ENCODE measurements at regions not wholly inside any gene's neighbourhood (a gene's known extent, or its start where the extent isn't known, plus 50 kb on each side); places are given as distances from the start of the nearest gene placed in this dataset.
"Not testable (repeated sequence)": the region's sequence is repeated elsewhere in the genome, so short reads cannot be mapped to it uniquely, and the experiment has no call there.

- no peak for TF ChIP-seq CTCF (IDR thresholded peaks at IDR 0.05; ENCODE audit: unreplicated experiment)
Observed at GRCh38 chr2:100713106-100713505, 106.8 kb upstream of the NPAS2 start.

GRCh38 chr2:100714396-100715010 is 105.4 kb upstream of the NPAS2 start:
- DNase-seq; intact Hi-C loops (cut with micrococcal nuclease; ENCODE audit: unreplicated experiment); H3K9me3 Mint-ChIP-seq (ENCODE audit: low read depth, unreplicated experiment); H3K4me1 Mint-ChIP-seq (ENCODE audit: low read depth, unreplicated experiment); CTCF ChIA-PET; H3K36me3 Mint-ChIP-seq (ENCODE audit: insufficient read depth, unreplicated experiment); H3K4me3 Mint-ChIP-seq (ENCODE audit: low read depth, unreplicated experiment); H3K27ac Mint-ChIP-seq (ENCODE audit: unreplicated experiment); H3K27me3 Mint-ChIP-seq (ENCODE audit: unreplicated experiment); BruUV-seq (replicated peaks): not testable (repeated sequence)

More at GRCh38 chr2:100713106-100713505, 106.8 kb upstream of the NPAS2 start:
- Mint-ChIP-seq H3K4me1 (ENCODE audit: low read depth, unreplicated experiment) (no peaks in the 10 kb centered on the region), H3K4me3 (ENCODE audit: low read depth, unreplicated experiment) (no peak overlapping the region), H3K9me3 (ENCODE audit: low read depth, unreplicated experiment) (no peaks in the 10 kb centered on the region), H3K27me3 (ENCODE audit: unreplicated experiment) (no peaks in the 10 kb centered on the region), H3K27ac (ENCODE audit: unreplicated experiment) (no peak overlapping the region), H3K36me3 (ENCODE audit: insufficient read depth, unreplicated experiment) (no peaks in the 10 kb centered on the region)
- no peak for DNase-seq
- CTCF ChIA-PET: no interaction called here
- intact Hi-C loops (cut with micrococcal nuclease; ENCODE audit: unreplicated experiment): no loop called here
- BruUV-seq (replicated peaks): no TSS peak

- H3K4me3 Mint-ChIP-seq (ENCODE audit: low read depth, unreplicated experiment); H3K9me3 Mint-ChIP-seq (ENCODE audit: low read depth, unreplicated experiment); DNase-seq; CTCF ChIA-PET; H3K36me3 Mint-ChIP-seq (ENCODE audit: insufficient read depth, unreplicated experiment); intact Hi-C loops (cut with micrococcal nuclease; ENCODE audit: unreplicated experiment); H3K4me1 Mint-ChIP-seq (ENCODE audit: low read depth, unreplicated experiment); H3K27me3 Mint-ChIP-seq (ENCODE audit: unreplicated experiment); BruUV-seq (replicated peaks); H3K27ac Mint-ChIP-seq (ENCODE audit: unreplicated experiment): not testable (repeated sequence)
Observed at GRCh38 chr2:100715861-100716260, 104.1 kb upstream of the NPAS2 start.

- peaks cover 3% of the 10 kb centered on the region for H3K4me1 Mint-ChIP-seq (ENCODE audit: low read depth, unreplicated experiment)
- no peaks in the 10 kb centered on the region for H3K27me3 Mint-ChIP-seq (ENCODE audit: unreplicated experiment)
- BruUV-seq (replicated peaks): no TSS peak
- DNase-seq: no peak
- H3K4me3 Mint-ChIP-seq (ENCODE audit: low read depth, unreplicated experiment): no peak overlapping the region
- no peaks in the 10 kb centered on the region for H3K36me3 Mint-ChIP-seq (ENCODE audit: insufficient read depth, unreplicated experiment)
- no peaks in the 10 kb centered on the region for H3K9me3 Mint-ChIP-seq (ENCODE audit: low read depth, unreplicated experiment)
- no peak overlapping the region for H3K27ac Mint-ChIP-seq (ENCODE audit: unreplicated experiment)
- intact Hi-C loops (cut with micrococcal nuclease; ENCODE audit: unreplicated experiment): no loop called here
- CTCF ChIA-PET: no interaction called here
- TF ChIP-seq CTCF (IDR thresholded peaks at IDR 0.05; ENCODE audit: unreplicated experiment): no peak
Observed at GRCh38 chr2:100716581-100716980, 103.4 kb upstream of the NPAS2 start.

- intact Hi-C loops (cut with micrococcal nuclease; ENCODE audit: unreplicated experiment): no loop called here
- Mint-ChIP-seq H3K27ac (ENCODE audit: unreplicated experiment) (no peak overlapping the region), H3K36me3 (ENCODE audit: insufficient read depth, unreplicated experiment) (no peaks in the 10 kb centered on the region), H3K4me1 (ENCODE audit: low read depth, unreplicated experiment) (peaks cover 9% of the 10 kb centered on the region), H3K27me3 (ENCODE audit: unreplicated experiment) (no peaks in the 10 kb centered on the region), H3K9me3 (ENCODE audit: low read depth, unreplicated experiment) (no peaks in the 10 kb centered on the region), H3K4me3 (ENCODE audit: low read depth, unreplicated experiment) (no peak overlapping the region)
- CTCF ChIA-PET: no interaction called here
- no peak for DNase-seq
- TF ChIP-seq CTCF (IDR thresholded peaks at IDR 0.05; ENCODE audit: unreplicated experiment): no peak
- BruUV-seq (replicated peaks): no TSS peak
Observed at GRCh38 chr2:100718065-100718629, 101.8 kb upstream of the NPAS2 start.
